Spinal cord (tissue), 9 donors: ENCODE measurements at regions not wholly inside any gene's neighbourhood (a gene's known extent, or its start where the extent isn't known, plus 50 kb on each side); places are given as distances from the start of the nearest gene placed in this dataset.

Source experiments
- DNase-seq, 6 donors: peaks; one replicate each; pipeline versions ENCODE4 v3.0.0 to v3.0.0-alpha.2; 2013 to 2015; ENCODE audit warnings: low spot score in 6 of 6, low read depth in 4 of 6
- H3K27ac ChIP-seq: one replicate; pipeline ENCODE4 v1.5.1; 2013; ENCODE audit warnings: low read depth, low read length, control low read depth
- H3K27me3 ChIP-seq: one replicate; pipeline ENCODE4 v1.6.1; 2013; ENCODE audit warnings: low read length; ENCODE audit not compliant: control insufficient read depth, insufficient read depth
- H3K36me3 ChIP-seq: one replicate; pipeline ENCODE4 v1.6.1; 2013; ENCODE audit warnings: low read length; ENCODE audit not compliant: control insufficient read depth, insufficient read depth
- H3K4me1 ChIP-seq: one replicate; pipeline ENCODE4 v1.6.1; 2013; ENCODE audit warnings: low read length; ENCODE audit not compliant: control insufficient read depth, insufficient read depth
- H3K4me3 ChIP-seq: one replicate; pipeline ENCODE4 v1.5.1; 2013; ENCODE audit warnings: low read depth, low read length, control low read depth
- H3K9me3 ChIP-seq: one replicate; pipeline ENCODE4 v1.6.1; 2013; ENCODE audit warnings: low read length; ENCODE audit not compliant: control insufficient read depth, insufficient read depth
- WGBS: methylation state at CpG from one replicate; pipeline ENCODE4 v1.1.5; 2013; ENCODE audit warnings: missing lambda C conversion rate; ENCODE audit not compliant: insufficient coverage; 5-methylcytosine and 5-hydroxymethylcytosine counted together
- donor health status: healthy.

DNA sequence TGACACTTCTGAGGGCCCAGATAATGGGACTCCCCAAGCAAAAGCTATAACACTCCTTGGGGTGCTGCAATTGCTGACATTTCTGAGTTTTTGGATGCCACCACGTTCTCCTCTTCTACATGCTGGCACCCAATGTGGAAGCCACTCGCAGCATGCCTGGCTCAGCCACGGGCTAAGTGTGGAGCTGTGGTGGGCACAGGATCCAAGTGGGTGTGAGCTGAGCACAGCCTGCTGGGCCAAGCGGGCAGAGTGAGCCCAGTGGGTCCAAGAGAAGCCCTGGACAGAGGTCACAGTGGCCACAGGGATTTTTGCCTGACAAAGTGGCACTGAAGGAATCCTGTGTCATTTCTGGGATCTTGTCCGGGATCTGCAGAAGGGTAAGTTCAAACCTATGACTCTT lies 213.2 kb downstream of the C6orf118 start:
- H3K9me3 ChIP-seq, result peaks cover 3% of the 10 kb centered on the region
- H3K27ac ChIP-seq, result no peak overlapping the region
- H3K36me3 ChIP-seq, result no peaks in the 10 kb centered on the region
- WGBS, result 93% methylated on average over 5 of the region's 5 CpGs
- H3K4me1 ChIP-seq, result no peaks in the 10 kb centered on the region
- no peak for DNase-seq
- no peak overlapping the region for H3K4me3 ChIP-seq
- no peaks in the 10 kb centered on the region for H3K27me3 ChIP-seq

DNA sequence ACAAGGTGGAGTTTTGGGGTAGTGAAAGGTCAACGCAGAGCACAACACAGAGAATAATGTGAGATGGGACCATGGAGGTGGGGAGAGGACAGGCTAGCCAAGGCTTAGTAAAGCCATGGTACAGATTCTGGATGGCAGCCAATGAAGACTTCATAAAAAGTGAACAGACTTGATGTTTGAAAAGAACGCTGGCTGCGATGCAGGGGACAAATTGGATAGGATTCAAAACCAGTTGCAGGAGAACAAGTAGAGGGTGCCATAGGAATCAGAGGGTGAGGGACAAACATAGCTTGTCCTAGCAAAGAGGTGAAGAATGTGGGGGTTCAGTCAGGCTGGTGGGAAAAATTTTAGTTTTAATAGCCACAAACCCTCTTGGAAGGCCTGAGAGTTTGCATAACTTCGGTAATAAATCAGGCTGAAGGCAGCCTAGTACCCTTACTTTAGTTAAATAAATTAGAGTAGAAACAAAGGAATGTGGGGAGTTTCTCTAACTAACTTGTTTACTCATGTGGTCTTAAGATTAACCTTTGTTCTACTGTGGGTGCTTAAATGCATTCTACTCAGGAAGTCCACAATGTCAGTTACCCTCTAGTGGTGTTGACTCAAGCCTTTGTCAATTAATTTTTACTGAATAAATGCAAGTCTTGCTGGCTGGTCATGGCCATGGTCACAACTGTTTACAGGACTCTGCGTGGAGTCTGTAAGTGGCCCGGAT lies 216.4 kb downstream of the C6orf118 start:
- Histone ChIP-seq H3K27ac (no peak overlapping the region), H3K4me1 (no peaks in the 10 kb centered on the region), H3K9me3 (peaks cover 3% of the 10 kb centered on the region), H3K27me3 (no peaks in the 10 kb centered on the region), H3K36me3 (no peaks in the 10 kb centered on the region), H3K4me3 (no peak overlapping the region)
- WGBS, result 73% methylated on average over 5 of the region's 6 CpGs
- DNase-seq, result peak in 1 of 6 donors; percentile 6

DNA sequence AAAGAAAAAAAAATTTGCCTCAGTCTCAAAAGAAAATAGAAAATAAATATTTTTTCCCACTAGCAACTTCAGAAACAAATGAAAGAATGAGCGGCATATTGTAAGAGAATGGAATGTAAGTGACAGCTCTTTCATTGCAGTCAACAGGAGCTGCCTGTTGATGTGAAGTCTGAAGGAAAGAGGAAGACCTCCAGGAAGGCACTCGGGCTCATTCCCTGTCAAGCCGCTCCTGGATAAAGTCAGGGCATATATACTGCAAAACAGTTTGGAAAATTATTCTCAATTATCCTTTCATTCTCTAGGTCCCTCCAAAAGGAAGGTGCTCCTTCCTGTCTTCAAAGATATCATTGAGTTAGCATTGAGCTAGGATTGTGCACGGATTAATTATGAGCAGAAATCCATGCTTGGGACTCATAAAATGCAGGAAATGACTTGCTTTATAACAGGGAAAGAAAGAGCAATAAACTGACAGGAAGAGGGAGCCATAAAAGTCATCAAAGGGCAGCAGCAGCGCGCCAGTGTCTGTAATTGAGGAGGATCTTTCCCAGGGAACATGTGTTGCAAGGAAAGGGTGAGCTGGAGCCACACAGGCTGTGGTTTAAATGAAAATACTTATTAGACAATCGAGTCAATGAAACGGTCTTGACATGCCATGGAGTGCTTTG lies 218.2 kb downstream of the C6orf118 start:
- H3K36me3 ChIP-seq, result no peaks in the 10 kb centered on the region
- H3K4me1 ChIP-seq, result no peaks in the 10 kb centered on the region
- H3K9me3 ChIP-seq, result no peaks in the 10 kb centered on the region
- H3K27me3 ChIP-seq, result no peaks in the 10 kb centered on the region
- H3K27ac ChIP-seq, result no peak overlapping the region
- H3K4me3 ChIP-seq, result no peak overlapping the region
- DNase-seq, result peak in 3 of 6 donors; percentile 8 to 75 (median 11)
- 37% methylated on average over 6 of the region's 8 CpGs for WGBS

DNA sequence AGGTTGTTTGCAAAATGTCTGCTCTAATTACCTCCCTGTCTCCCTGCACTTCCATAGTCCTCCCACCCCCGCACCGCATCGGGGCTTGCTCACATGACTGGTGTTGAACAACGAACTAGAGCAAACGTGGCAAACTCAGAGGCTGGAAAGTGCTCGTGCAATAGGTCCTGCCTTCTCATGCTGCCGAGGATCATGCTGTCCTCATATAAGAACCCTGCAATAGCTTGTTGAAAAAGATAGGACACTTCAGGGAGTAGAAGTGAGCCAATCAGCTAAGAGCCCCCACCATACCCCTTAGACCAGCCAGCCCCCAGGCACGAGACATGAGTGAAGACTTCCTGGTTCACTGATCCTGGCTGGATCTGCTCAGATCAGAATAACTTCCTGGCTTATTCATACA lies 219.2 kb downstream of the C6orf118 start:
- no peaks in the 10 kb centered on the region for H3K9me3 ChIP-seq
- H3K27me3 ChIP-seq, result no peaks in the 10 kb centered on the region
- H3K27ac ChIP-seq, result no peak overlapping the region
- no peaks in the 10 kb centered on the region for H3K4me1 ChIP-seq
- H3K4me3 ChIP-seq, result no peak overlapping the region
- WGBS, result 81% methylated on average over 7 of the region's 8 CpGs
- peak in 1 of 6 donors; percentile 3 for DNase-seq
- H3K36me3 ChIP-seq, result no peaks in the 10 kb centered on the region

DNA sequence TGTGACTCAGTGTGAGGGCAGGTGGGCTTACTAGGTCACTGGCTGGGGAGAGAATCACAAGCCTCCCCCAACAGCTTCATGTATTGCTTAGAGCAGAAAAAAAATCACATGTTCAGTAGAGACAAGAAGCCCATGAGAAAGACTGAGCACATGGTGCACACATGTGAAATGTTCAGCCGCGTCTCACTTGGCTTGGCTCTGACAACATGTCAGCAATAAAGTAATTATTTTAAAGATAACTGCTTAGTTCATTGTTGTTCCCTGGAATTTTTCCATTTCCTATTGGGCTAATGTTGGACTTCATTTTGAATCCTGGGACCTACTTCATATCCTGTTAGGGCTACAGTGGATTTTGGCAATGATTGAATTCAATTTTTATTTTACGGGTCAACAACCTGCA lies 222.6 kb downstream of the C6orf118 start:
- H3K27ac ChIP-seq, result no peak overlapping the region
- no peaks in the 10 kb centered on the region for H3K27me3 ChIP-seq
- H3K9me3 ChIP-seq, result no peaks in the 10 kb centered on the region
- no peaks in the 10 kb centered on the region for H3K36me3 ChIP-seq
- H3K4me3 ChIP-seq, result no peak overlapping the region
- no CpG with 5 or more reads among the region's 3 CpGs for WGBS
- peak in 1 of 6 donors; percentile 3 for DNase-seq
- H3K4me1 ChIP-seq, result no peaks in the 10 kb centered on the region

DNA sequence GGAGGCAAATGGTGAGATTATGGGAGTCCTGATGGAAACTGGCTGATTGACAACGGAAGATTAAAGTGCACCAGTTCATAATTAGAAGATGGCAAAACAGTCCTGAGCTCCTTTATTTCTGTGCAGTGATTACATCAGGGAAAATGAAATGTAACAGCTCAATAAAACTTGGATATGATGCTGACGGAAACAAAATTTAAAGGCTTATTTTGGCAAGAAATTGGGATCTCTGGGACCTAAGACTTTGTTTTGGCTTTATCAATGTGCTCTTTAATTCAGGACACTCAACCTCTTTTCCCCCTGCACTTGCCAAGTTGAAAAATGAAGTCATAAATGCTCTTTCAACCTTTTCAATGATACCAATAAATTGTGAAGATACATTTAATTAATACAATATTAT lies 226.8 kb downstream of the C6orf118 start:
- Histone ChIP-seq H3K4me3 (no peak overlapping the region), H3K36me3 (no peaks in the 10 kb centered on the region), H3K9me3 (no peaks in the 10 kb centered on the region), H3K27me3 (no peaks in the 10 kb centered on the region), H3K4me1 (no peaks in the 10 kb centered on the region), H3K27ac (no peak overlapping the region)
- DNase-seq, result no peak
- 75% methylated on average over 1 of the region's 2 CpGs for WGBS

DNA sequence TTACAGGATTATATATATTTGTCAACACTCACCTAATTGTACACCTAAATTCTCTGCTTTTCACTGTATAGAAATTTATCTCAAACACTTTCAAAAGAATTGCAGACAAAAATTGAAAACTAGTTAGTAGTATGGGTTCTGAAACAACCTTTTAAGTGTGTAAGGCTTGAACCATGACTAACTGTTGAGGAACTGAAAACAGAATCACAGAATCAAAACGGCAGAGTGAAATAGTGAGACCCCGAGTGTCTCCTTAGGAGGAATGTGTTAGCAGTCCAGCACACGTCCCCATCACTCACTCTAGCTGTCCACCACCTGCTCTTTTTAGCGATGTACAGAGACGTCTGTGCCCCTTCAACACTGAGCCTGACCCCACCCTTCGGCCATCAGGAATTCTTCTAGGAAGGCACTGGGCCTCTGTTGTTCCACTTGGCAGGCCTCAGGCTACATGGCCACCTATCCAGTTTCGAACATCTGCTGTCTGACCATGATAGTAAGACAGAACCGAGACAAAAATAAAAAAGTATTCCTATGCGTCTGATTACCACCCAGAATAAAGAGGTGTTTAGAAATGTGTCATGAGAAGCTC lies 227.4 kb downstream of the C6orf118 start:
- WGBS, result 84% methylated on average over 7 of the region's 9 CpGs
- Histone ChIP-seq H3K36me3 (no peaks in the 10 kb centered on the region), H3K27ac (no peak overlapping the region), H3K4me1 (no peaks in the 10 kb centered on the region), H3K9me3 (no peaks in the 10 kb centered on the region), H3K4me3 (no peak overlapping the region), H3K27me3 (no peaks in the 10 kb centered on the region)
- DNase-seq, result no peak

DNA sequence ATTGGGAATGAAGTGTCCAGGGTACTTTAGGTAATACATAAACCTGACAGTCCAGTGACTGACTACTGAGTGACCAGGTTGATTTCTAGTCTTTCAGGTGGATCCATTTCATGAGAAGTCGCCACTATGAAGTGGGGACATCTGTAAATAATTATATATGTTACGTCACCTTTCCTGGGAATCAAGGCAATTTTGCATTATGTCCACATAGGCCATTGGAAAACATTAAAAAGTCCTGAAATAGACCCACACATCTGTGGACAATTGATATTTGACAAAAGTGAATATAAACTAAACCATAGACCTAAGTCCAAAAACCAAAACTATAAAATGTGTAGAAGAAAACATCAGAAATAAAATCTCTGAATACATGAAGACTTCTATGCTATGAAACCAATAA lies 231.5 kb downstream of the C6orf118 start:
- Histone ChIP-seq H3K27me3 (no peaks in the 10 kb centered on the region), H3K4me3 (no peak overlapping the region), H3K27ac (no peak overlapping the region), H3K9me3 (no peaks in the 10 kb centered on the region), H3K4me1 (no peaks in the 10 kb centered on the region), H3K36me3 (no peaks in the 10 kb centered on the region)
- no peak for DNase-seq
- no CpG with 5 or more reads among the region's 2 CpGs for WGBS

DNA sequence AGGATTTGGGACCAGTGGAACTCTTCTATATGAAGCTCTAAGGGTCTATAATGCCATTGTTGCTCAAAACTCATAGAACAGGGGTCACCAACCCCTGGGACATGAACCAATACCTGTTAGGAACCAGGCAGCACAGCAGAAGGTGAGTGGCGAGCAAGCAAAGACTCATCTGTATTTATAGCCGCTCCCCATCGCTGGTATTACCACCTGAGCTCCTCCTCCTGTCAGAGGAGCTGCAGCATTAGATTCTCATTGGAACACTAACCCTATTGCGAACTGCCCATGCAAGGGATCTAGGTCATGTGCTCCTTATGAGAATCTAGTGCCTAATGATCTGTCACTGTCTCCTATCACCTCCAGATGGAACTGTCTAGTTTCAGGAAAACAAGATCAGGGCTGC lies 237.5 kb downstream of the C6orf118 start:
- H3K36me3 ChIP-seq, result no peaks in the 10 kb centered on the region
- no peaks in the 10 kb centered on the region for H3K9me3 ChIP-seq
- no peaks in the 10 kb centered on the region for H3K27me3 ChIP-seq
- H3K4me1 ChIP-seq, result no peaks in the 10 kb centered on the region
- no peak for DNase-seq
- H3K4me3 ChIP-seq, result no peak overlapping the region
- WGBS, result 88% methylated on average over 4 of the region's 4 CpGs
- H3K27ac ChIP-seq, result no peak overlapping the region

DNA sequence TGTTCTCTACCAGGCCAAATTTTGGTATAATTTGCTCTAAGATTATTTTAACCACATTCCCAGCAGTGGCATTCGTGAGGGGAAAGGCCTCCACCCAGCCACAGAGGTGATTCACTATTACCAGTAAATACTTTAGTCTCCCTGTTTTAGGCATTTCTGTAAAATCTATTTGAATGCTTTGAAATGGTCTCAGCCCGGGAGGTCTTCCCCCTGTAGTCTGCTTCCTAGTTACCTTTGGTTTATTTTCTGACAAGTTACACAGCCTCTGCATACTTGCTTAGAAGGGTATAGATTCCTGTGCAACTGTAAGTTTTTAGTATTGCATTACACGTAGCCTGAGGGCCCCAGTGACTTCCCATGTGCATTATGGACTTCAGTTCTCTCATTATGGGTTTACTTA lies 248.7 kb downstream of the C6orf118 start:
- no peaks in the 10 kb centered on the region for H3K9me3 ChIP-seq
- H3K27me3 ChIP-seq, result no peaks in the 10 kb centered on the region
- DNase-seq, result no peak
- no peak overlapping the region for H3K27ac ChIP-seq
- no peaks in the 10 kb centered on the region for H3K4me1 ChIP-seq
- WGBS, result no CpG with 5 or more reads among the region's 3 CpGs
- no peak overlapping the region for H3K4me3 ChIP-seq
- no peaks in the 10 kb centered on the region for H3K36me3 ChIP-seq
